Coronary artery (tissue), 2 donors: ENCODE measurements at regions not wholly inside any gene's neighbourhood (a gene's known extent, or its start where the extent isn't known, plus 50 kb on each side); places are given as distances from the start of the nearest gene placed in this dataset.
A peak's percentile ranks its signal among the peaks of the same experiment; 100 is the strongest.

Source experiments
- DNase-seq: peaks from one replicate; pipeline ENCODE4 v3.0.0-alpha.2; 2017; ENCODE audit warnings: low spot score
- H3K27ac ChIP-seq, 2 donors: fragments of 200-600 bp; sonication (generic); one replicate each; pipeline ENCODE4 v1.5.1; 2016 to 2019
- H3K4me3 ChIP-seq: fragments of 200-600 bp; sonication (generic); 2 replicates; pipeline ENCODE4 v1.5.1; 2016; ENCODE audit warnings: mild to moderate bottlenecking, moderate library complexity
- CTCF ChIP-seq: fragments of 200-600 bp; sonication (generic); IDR thresholded peaks from one replicate; pipeline ENCODE4 v1.5.1; 2019; ENCODE audit warnings: antibody characterized with exemption

GRCh38 chr1:29541631-29542030, 305.3 kb downstream of the PTPRU start:
- Histone ChIP-seq H3K27ac (no peak overlapping the region), H3K4me3 (no peak overlapping the region)
- TF ChIP-seq CTCF, result no peak
- DNase-seq, result no peak

- DNase-seq, result no peak
- Histone ChIP-seq H3K27ac (no peak overlapping the region), H3K4me3 (no peak overlapping the region)
- TF ChIP-seq CTCF, result no peak
These were observed 304.6 kb downstream of the PTPRU start for GRCh38 chr1:29540801-29541357.

- Histone ChIP-seq H3K4me3 (no peak overlapping the region), H3K27ac (no peak overlapping the region)
- DNase-seq, result no peak
- TF ChIP-seq CTCF, result no peak
These were observed 303.6 kb downstream of the PTPRU start for GRCh38 chr1:29539971-29540370.

- Histone ChIP-seq H3K27ac (no peak overlapping the region), H3K4me3 (no peak overlapping the region)
- no peak for DNase-seq
- TF ChIP-seq CTCF, result no peak
These were observed 302.3 kb downstream of the PTPRU start for GRCh38 chr1:29538586-29538985.

- DNase-seq, result peak; percentile 40
- TF ChIP-seq CTCF, result no peak
- Histone ChIP-seq H3K4me3 (no peak overlapping the region), H3K27ac (no peak overlapping the region)
These were observed 296.4 kb downstream of the PTPRU start for GRCh38 chr1:29532751-29533150.

GRCh38 chr1:29532285-29532684, 296.0 kb downstream of the PTPRU start:
- TF ChIP-seq CTCF, result no peak
- Histone ChIP-seq H3K27ac (no peak overlapping the region), H3K4me3 (no peak overlapping the region)
- DNase-seq, result peak; percentile 1

- peak; percentile 38 for DNase-seq
- TF ChIP-seq CTCF, result no peak
- Histone ChIP-seq H3K27ac (no peak overlapping the region), H3K4me3 (no peak overlapping the region)
These were observed 295.3 kb downstream of the PTPRU start for GRCh38 chr1:29531596-29531995.
